Neural crest cell (in vitro differentiated cells): ENCODE measurements at regions not wholly inside any gene's neighbourhood (a gene's known extent, or its start where the extent isn't known, plus 50 kb on each side); places are given as distances from the start of the nearest gene placed in this dataset.

Source experiments
- DNase-seq: peaks from one replicate; pipeline ENCODE4 v3.0.0; 2021; ENCODE audit warnings: low read depth, mixed read lengths, low spot score
- H3K27ac Mint-ChIP-seq: one replicate; pipeline ENCODE4 v1.8.0; 2021; ENCODE audit warnings: mild to moderate bottlenecking, mixed read lengths; ENCODE audit not compliant: unreplicated experiment
- H3K27me3 Mint-ChIP-seq: 2 replicates; pipeline ENCODE4 v1.8.0; 2021; ENCODE audit warnings: low read depth, mild to moderate bottlenecking, mixed read lengths
- H3K36me3 Mint-ChIP-seq: 2 replicates; pipeline ENCODE4 v1.8.0; 2021; ENCODE audit warnings: low read depth, mild to moderate bottlenecking, mixed read lengths
- H3K4me1 Mint-ChIP-seq: 2 replicates; pipeline ENCODE4 v1.8.0; 2021; ENCODE audit warnings: mixed read lengths
- H3K4me3 Mint-ChIP-seq: one replicate; pipeline ENCODE4 v1.8.0; 2021; ENCODE audit warnings: mild to moderate bottlenecking, mixed read lengths
- H3K9me3 Mint-ChIP-seq: 2 replicates; pipeline ENCODE4 v1.8.0; 2021; ENCODE audit warnings: mixed read lengths
- CTCF ChIP-seq: fragments of 200-600 bp; sonication (generic); conservative IDR thresholded peaks from 2 replicates; pipeline ENCODE4 v1.5.0; 2021; ENCODE audit warnings: antibody characterized with exemption, mild to moderate bottlenecking

- Mint-ChIP-seq H3K4me1 (no peaks in the 10 kb centered on the region), H3K4me3 (no peak overlapping the region), H3K9me3 (peaks cover 4% of the 10 kb centered on the region), H3K27ac (no peak overlapping the region), H3K36me3 (no peaks in the 10 kb centered on the region), H3K27me3 (no peaks in the 10 kb centered on the region)
- no peak for DNase-seq
- TF ChIP-seq CTCF: no peak
These were observed 313.9 kb upstream of the NWD2 start for GRCh38 chr4:36930562-36931111.

DNA sequence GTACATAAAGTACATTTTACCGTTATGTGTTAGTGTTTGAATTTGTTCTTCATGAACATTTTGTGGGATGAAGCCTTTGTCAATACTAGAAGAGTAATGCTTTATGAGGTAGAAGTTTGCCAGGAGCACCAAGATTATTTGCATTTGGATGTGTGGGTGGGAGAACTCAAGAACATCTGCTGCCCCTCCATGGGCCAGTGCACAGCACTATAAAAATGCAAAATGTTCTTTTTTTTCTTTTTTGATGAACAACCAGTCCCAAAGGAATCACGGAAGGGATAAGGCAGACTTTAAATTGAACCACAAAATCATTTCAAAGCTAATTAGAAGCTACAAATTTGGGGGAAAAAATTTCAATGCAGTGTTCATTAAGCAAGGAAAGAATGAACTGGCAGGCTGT lies 300.3 kb upstream of the NWD2 start:
- Mint-ChIP-seq H3K4me3 (no peak overlapping the region), H3K4me1 (no peaks in the 10 kb centered on the region), H3K36me3 (no peaks in the 10 kb centered on the region), H3K9me3 (peaks cover 8% of the 10 kb centered on the region), H3K27ac (no peak overlapping the region), H3K27me3 (no peaks in the 10 kb centered on the region)
- no peak for TF ChIP-seq CTCF
- DNase-seq: no peak

- Mint-ChIP-seq H3K27me3 (peaks cover 3% of the 10 kb centered on the region), H3K27ac (no peak overlapping the region), H3K36me3 (no peaks in the 10 kb centered on the region), H3K4me3 (no peak overlapping the region), H3K4me1 (no peaks in the 10 kb centered on the region), H3K9me3 (no peaks in the 10 kb centered on the region)
- no peak for DNase-seq
- no peak for TF ChIP-seq CTCF
These were observed 283.1 kb upstream of the NWD2 start for GRCh38 chr4:36961420-36961819.

DNA sequence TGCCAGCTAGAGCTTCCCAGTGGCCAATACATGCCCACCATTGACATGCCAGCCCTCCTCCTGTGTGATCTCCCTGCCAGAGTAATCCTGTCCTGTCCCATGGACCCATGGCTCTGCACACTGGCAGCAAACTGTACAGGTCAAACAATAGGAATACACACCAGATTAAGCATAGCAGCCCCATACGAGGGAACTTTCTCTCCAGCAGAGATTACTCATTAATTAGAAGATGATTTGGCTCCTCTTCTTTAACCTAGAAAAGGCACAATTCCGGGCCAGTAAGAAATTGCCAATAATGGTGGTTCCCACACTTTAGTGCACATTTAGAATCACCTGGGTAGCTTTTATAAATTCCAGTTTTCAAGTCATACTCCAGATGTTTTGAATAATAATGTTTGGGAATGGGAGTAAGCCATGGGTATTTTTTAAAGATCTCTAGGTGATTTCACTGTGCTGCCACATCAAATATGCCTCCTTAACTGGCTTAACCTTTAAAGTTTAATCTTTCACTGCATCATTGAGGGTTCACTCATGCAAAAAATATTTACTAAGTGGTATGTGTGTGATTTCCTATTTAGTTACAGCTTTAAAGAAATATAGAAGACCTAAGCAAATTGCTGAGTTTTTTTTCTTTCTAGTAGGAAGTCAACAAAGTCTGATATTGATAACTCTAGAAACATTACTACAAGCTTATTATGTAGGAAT lies 277.6 kb upstream of the NWD2 start:
- peaks cover 3% of the 10 kb centered on the region for H3K27me3 Mint-ChIP-seq
- no peaks in the 10 kb centered on the region for H3K36me3 Mint-ChIP-seq
- no peak for DNase-seq
- no peaks in the 10 kb centered on the region for H3K4me1 Mint-ChIP-seq
- no peak overlapping the region for H3K4me3 Mint-ChIP-seq
- no peak for TF ChIP-seq CTCF
- H3K27ac Mint-ChIP-seq: no peak overlapping the region
- no peaks in the 10 kb centered on the region for H3K9me3 Mint-ChIP-seq

GRCh38 chr4:36979533-36979932 lies 265.0 kb upstream of the NWD2 start:
- TF ChIP-seq CTCF: no peak
- Mint-ChIP-seq H3K9me3 (no peaks in the 10 kb centered on the region), H3K27ac (no peak overlapping the region), H3K4me3 (no peak overlapping the region), H3K36me3 (no peaks in the 10 kb centered on the region), H3K27me3 (no peaks in the 10 kb centered on the region), H3K4me1 (no peaks in the 10 kb centered on the region)
- no peak for DNase-seq
